ENCODE measurements at regions not wholly inside any gene's neighbourhood (a gene's known extent, or its start where the extent isn't known, plus 50 kb on each side); places are given as distances from the start of the nearest gene placed in this dataset.
"Not testable (repeated sequence)": the region's sequence is repeated elsewhere in the genome, so short reads cannot be mapped to it uniquely, and the experiment has no call there.

GRCh38 chr10:53463539-53463938 is 691.0 kb upstream of the MBL2 start:
- H3K27ac ChIP-seq, result no peak overlapping the region
- H3K4me3 ChIP-seq, result no peak overlapping the region
- no peak for DNase-seq (ENCODE audit: low spot score)
- no peak for TF ChIP-seq CTCF (IDR thresholded peaks at IDR 0.05)

GRCh38 chr10:53458007-53458406 is 685.4 kb upstream of the MBL2 start:
- H3K27ac ChIP-seq, result no peak overlapping the region
- TF ChIP-seq CTCF (IDR thresholded peaks at IDR 0.05), result no peak
- DNase-seq (ENCODE audit: low spot score), result no peak
- no peak overlapping the region for H3K4me3 ChIP-seq

GRCh38 chr10:53453196-53453595 is 680.6 kb upstream of the MBL2 start:
- Histone ChIP-seq H3K4me3 (no peak overlapping the region), H3K27ac (no peak overlapping the region)
- no peak for TF ChIP-seq CTCF (IDR thresholded peaks at IDR 0.05)
- no peak for DNase-seq (ENCODE audit: low spot score)

GRCh38 chr10:53447576-53447975 is 675.0 kb upstream of the MBL2 start:
- Histone ChIP-seq H3K4me3 (no peak overlapping the region), H3K27ac (no peak overlapping the region)
- no peak for TF ChIP-seq CTCF (IDR thresholded peaks at IDR 0.05)
- no peak for DNase-seq (ENCODE audit: low spot score)

GRCh38 chr10:53441843-53442242 is 669.3 kb upstream of the MBL2 start:
- no peak overlapping the region for H3K4me3 ChIP-seq
- no peak for DNase-seq (ENCODE audit: low spot score)
- H3K27ac ChIP-seq, result no peak overlapping the region
- no peak for TF ChIP-seq CTCF (IDR thresholded peaks at IDR 0.05)

GRCh38 chr10:53440601-53441000 is 668.0 kb upstream of the MBL2 start:
- H3K27ac ChIP-seq, result no peak overlapping the region
- DNase-seq (ENCODE audit: low spot score), result no peak
- no peak for TF ChIP-seq CTCF (IDR thresholded peaks at IDR 0.05)
- H3K4me3 ChIP-seq, result no peak overlapping the region

GRCh38 chr10:53439075-53439474 is 666.5 kb upstream of the MBL2 start:
- DNase-seq (ENCODE audit: low spot score); H3K27ac ChIP-seq; H3K4me3 ChIP-seq: not testable (repeated sequence)

- TF ChIP-seq CTCF (IDR thresholded peaks at IDR 0.05), result no peak
- no peak for DNase-seq (ENCODE audit: low spot score)
- no peak overlapping the region for H3K27ac ChIP-seq
- H3K4me3 ChIP-seq, result no peak overlapping the region
Measured at GRCh38 chr10:53434413-53434812, 661.8 kb upstream of the MBL2 start.

Measured in coronary artery (tissue), 2 donors.